ENCODE measurements at regions not wholly inside any gene's neighbourhood (a gene's known extent, or its start where the extent isn't known, plus 50 kb on each side); places are given as distances from the start of the nearest gene placed in this dataset.

DNA sequence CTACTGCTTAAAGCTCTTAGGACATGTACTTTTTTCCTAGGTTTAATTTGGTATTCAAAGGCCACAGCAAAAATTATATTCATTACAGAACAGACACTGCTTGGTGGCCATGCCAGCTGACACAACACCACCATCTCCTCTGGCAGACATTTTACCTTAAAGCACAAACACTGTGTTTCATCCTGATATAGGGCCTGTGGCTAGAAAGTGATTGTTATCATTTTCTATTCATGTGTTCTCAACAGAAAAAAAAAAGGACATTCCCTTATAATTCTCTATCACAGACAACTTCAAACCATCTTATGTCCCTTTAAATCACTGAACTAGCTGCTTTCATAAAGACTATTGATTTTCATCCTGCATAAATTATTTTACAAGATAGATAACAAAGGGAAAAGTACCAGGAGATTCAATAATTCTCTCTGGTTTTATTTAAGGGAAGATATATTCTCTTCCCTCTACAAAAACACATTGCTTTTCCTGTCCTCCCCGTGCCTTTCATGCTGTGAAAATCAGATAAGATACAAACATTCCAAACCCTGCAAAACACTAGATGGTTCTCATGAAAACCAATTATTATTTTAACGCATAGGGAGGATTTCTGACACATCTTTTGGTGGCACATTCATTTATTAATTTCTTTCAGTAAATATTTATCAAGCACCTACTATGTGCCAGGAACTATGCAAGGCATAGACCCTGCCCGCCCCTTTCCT is 139.3 kb upstream of the TMCC3 start:
- peaks cover 8% of the 10 kb centered on the region for H3K4me1 Mint-ChIP-seq (ENCODE audit: low read depth, unreplicated experiment)
- H3K36me3 Mint-ChIP-seq (ENCODE audit: unreplicated experiment), result no peaks in the 10 kb centered on the region
- TF ChIP-seq, protein P1, sequence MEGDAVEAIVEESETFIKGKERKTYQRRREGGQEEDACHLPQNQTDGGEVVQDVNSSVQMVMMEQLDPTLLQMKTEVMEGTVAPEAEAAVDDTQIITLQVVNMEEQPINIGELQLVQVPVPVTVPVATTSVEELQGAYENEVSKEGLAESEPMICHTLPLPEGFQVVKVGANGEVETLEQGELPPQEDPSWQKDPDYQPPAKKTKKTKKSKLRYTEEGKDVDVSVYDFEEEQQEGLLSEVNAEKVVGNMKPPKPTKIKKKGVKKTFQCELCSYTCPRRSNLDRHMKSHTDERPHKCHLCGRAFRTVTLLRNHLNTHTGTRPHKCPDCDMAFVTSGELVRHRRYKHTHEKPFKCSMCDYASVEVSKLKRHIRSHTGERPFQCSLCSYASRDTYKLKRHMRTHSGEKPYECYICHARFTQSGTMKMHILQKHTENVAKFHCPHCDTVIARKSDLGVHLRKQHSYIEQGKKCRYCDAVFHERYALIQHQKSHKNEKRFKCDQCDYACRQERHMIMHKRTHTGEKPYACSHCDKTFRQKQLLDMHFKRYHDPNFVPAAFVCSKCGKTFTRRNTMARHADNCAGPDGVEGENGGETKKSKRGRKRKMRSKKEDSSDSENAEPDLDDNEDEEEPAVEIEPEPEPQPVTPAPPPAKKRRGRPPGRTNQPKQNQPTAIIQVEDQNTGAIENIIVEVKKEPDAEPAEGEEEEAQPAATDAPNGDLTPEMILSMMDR (IDR thresholded peaks at IDR 0.05; ENCODE audit: partially characterized antibody, unreplicated experiment), result no peak
- no peak for DNase-seq
- H3K27me3 Mint-ChIP-seq (ENCODE audit: unreplicated experiment), result peaks cover 2% of the 10 kb centered on the region
- H3K9me3 Mint-ChIP-seq (ENCODE audit: unreplicated experiment), result peaks cover 1% of the 10 kb centered on the region
- H3K4me3 Mint-ChIP-seq (ENCODE audit: unreplicated experiment), result no peak overlapping the region
- no peak overlapping the region for H3K27ac Mint-ChIP-seq (ENCODE audit: unreplicated experiment)

DNA sequence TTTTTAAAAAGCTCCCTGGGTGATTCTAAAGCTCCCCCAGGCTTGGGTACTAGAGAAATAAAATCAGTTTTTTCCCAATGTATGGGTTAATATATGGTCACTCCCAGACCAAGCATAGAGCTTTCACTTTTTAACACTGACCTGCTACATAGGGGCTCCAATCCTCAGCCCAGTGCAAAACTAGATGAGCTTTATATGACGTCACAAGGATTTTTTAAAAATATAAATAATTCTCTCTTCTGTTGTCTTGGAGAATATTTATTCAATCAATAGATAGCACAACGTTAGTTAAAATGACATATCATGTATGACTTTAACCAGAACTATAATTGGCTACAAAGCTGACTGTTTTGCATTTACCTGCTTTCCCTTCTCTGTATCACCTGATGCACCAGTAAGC is 137.9 kb upstream of the TMCC3 start:
- Mint-ChIP-seq H3K4me1 (ENCODE audit: low read depth, unreplicated experiment) (peaks cover 5% of the 10 kb centered on the region), H3K36me3 (ENCODE audit: unreplicated experiment) (no peaks in the 10 kb centered on the region), H3K9me3 (ENCODE audit: unreplicated experiment) (peaks cover 1% of the 10 kb centered on the region), H3K27ac (ENCODE audit: unreplicated experiment) (no peak overlapping the region), H3K27me3 (ENCODE audit: unreplicated experiment) (peaks cover 2% of the 10 kb centered on the region), H3K4me3 (ENCODE audit: unreplicated experiment) (no peak overlapping the region)
- no peak for DNase-seq
- TF ChIP-seq, protein P1 (IDR thresholded peaks at IDR 0.05; ENCODE audit: partially characterized antibody, unreplicated experiment), result no peak

DNA sequence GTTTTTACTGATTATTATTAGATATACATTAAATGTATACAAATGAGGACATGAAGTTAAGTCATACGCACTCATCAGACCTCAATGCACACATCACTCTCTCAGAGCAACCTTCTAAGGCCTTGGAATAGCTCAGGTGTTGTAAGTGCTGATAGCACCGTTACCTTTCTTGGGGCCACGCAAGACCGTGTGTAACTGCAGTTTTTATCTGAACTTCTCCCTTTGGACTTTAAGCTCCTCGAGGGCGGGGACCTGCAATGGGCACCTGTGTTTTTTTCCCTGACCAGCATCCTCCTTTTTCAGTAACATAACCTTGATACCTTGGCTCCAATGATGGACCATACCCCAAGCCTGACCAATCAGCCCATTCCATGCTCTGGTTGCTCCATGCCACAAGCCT is 136.5 kb upstream of the TMCC3 start:
- H3K36me3 Mint-ChIP-seq (ENCODE audit: unreplicated experiment), result no peaks in the 10 kb centered on the region
- H3K27me3 Mint-ChIP-seq (ENCODE audit: unreplicated experiment), result peaks cover 2% of the 10 kb centered on the region
- no peak overlapping the region for H3K4me3 Mint-ChIP-seq (ENCODE audit: unreplicated experiment)
- no peak overlapping the region for H3K27ac Mint-ChIP-seq (ENCODE audit: unreplicated experiment)
- TF ChIP-seq, protein P1 (IDR thresholded peaks at IDR 0.05; ENCODE audit: partially characterized antibody, unreplicated experiment), result no peak
- no peak for DNase-seq
- peaks cover 1% of the 10 kb centered on the region for H3K9me3 Mint-ChIP-seq (ENCODE audit: unreplicated experiment)
- no peaks in the 10 kb centered on the region for H3K4me1 Mint-ChIP-seq (ENCODE audit: low read depth, unreplicated experiment)

DNA sequence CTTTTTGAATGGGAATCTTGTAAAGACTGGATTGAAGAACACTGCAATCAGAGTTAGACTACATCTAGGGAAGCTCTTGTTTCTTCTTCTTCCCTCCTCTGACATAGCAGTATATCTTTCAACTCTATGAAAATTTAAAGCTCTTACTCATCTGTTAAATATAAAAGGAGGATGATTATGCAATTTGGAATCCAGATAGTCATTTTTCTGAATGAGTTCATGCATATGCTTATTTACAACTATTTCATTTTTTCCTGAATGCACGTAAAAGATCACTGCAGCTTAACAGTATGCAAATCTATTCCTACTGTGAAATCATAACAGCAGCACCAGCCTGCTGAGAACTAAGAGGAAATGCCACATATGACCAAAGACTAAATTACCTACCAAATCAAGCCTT is 133.5 kb upstream of the TMCC3 start:
- Mint-ChIP-seq H3K9me3 (ENCODE audit: unreplicated experiment) (peaks cover 7% of the 10 kb centered on the region), H3K4me3 (ENCODE audit: unreplicated experiment) (no peak overlapping the region), H3K27me3 (ENCODE audit: unreplicated experiment) (no peaks in the 10 kb centered on the region), H3K36me3 (ENCODE audit: unreplicated experiment) (no peaks in the 10 kb centered on the region), H3K4me1 (ENCODE audit: low read depth, unreplicated experiment) (no peaks in the 10 kb centered on the region), H3K27ac (ENCODE audit: unreplicated experiment) (no peak overlapping the region)
- TF ChIP-seq, protein P1 (IDR thresholded peaks at IDR 0.05; ENCODE audit: partially characterized antibody, unreplicated experiment), result no peak
- DNase-seq, result no peak

DNA sequence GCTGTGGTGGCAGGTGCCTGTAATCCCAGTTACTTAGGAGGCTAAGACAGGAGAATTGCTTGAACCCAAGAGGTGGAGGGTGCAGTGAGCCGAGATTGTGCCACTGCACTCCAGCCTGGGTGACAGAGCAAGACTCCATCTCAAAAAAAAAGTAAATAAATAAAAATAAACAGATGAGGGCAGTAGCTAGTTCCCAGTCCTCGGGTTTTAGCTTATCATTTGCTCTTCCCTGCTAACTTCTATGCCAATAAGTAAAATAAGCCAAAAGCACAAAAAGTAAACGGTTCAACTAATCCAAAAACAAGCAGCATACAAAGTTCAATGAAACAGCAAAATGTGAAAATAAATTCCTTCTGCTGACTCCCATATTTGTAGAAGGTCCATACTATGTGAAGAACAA is 133.0 kb upstream of the TMCC3 start:
- no peaks in the 10 kb centered on the region for H3K27me3 Mint-ChIP-seq (ENCODE audit: unreplicated experiment)
- no peak overlapping the region for H3K27ac Mint-ChIP-seq (ENCODE audit: unreplicated experiment)
- TF ChIP-seq, protein P1 (IDR thresholded peaks at IDR 0.05; ENCODE audit: partially characterized antibody, unreplicated experiment), result no peak
- no peaks in the 10 kb centered on the region for H3K4me1 Mint-ChIP-seq (ENCODE audit: low read depth, unreplicated experiment)
- DNase-seq, result no peak
- no peaks in the 10 kb centered on the region for H3K36me3 Mint-ChIP-seq (ENCODE audit: unreplicated experiment)
- no peak overlapping the region for H3K4me3 Mint-ChIP-seq (ENCODE audit: unreplicated experiment)
- H3K9me3 Mint-ChIP-seq (ENCODE audit: unreplicated experiment), result peaks cover 7% of the 10 kb centered on the region
